Common myeloid progenitor, CD34-positive (primary cell): ENCODE measurements at regions not wholly inside any gene's neighbourhood (a gene's known extent, or its start where the extent isn't known, plus 50 kb on each side); places are given as distances from the start of the nearest gene placed in this dataset.

Experiments
- CTCF ChIA-PET: fragments of 350-600 bp; sonication (Branson Sonifier 250); formaldehyde crosslinking; loops from one replicate; lab custom pipeline; 2021; ENCODE audit warnings: antibody characterized with exemption; lab: Charles Lee
- POLR2A ChIA-PET: fragments of 350-600 bp; sonication (Branson Sonifier 250); formaldehyde crosslinking; loops from one replicate; lab custom pipeline; 2021; ENCODE audit warnings: antibody characterized with exemption; lab: Charles Lee
- DNase-seq, 3 donors: peaks; one replicate each; pipeline versions ENCODE4 v3.0.0 to v3.0.0-alpha.2; 2013
- H3K27ac ChIP-seq, 2 experiments: 1 replicate in 1 of 2; 2 replicates in 1 of 2; pipeline ENCODE4 v1.7.0; 2013; ENCODE audit warnings: inconsistent platforms in 2 of 2, low read length in 2 of 2, mild to moderate bottlenecking in 2 of 2, low read depth in 1 of 2, moderate library complexity in 1 of 2; ENCODE audit not compliant: severe bottlenecking in 2 of 2, insufficient read depth in 1 of 2, poor library complexity in 1 of 2
- H3K27me3 ChIP-seq, 5 experiments: replicated peaks in 2 of 5; 1 replicate in 3 of 5; 2 replicates in 2 of 5; pipeline versions ENCODE4 v1.6.1 to v1.7.0; 2013; ENCODE audit warnings: low read length in 4 of 5, mild to moderate bottlenecking in 2 of 5, moderate library complexity in 2 of 5, inconsistent platforms in 1 of 5; ENCODE audit not compliant: insufficient read depth in 5 of 5, control insufficient read depth in 4 of 5
- H3K36me3 ChIP-seq, 4 experiments: 1 replicate in 2 of 4; 2 replicates in 2 of 4; pipeline versions ENCODE4 v1.6.1 to v1.7.0; 2013; ENCODE audit warnings: low read length in 3 of 4, control low read depth in 1 of 4, mild to moderate bottlenecking in 1 of 4; ENCODE audit not compliant: control insufficient read depth in 4 of 4, insufficient read depth in 4 of 4
- H3K4me1 ChIP-seq, 4 experiments: 1 replicate in 3 of 4; 2 replicates in 1 of 4; pipeline versions ENCODE4 v1.6.1 to v1.7.1; 2013; ENCODE audit warnings: low read length in 3 of 4, mild to moderate bottlenecking in 3 of 4, control low read depth in 1 of 4, inconsistent platforms in 1 of 4, moderate library complexity in 1 of 4; ENCODE audit not compliant: control insufficient read depth in 4 of 4, insufficient read depth in 4 of 4; ENCODE audit errors: control extremely low read depth in 1 of 4
- H3K4me3 ChIP-seq, 7 experiments: 1 replicate in 4 of 7; 2 replicates in 3 of 7; pipeline versions ENCODE4 v1.5.1 to v1.7.0; 2013; ENCODE audit warnings: mild to moderate bottlenecking in 7 of 7, low read length in 6 of 7, moderate library complexity in 6 of 7, inconsistent platforms in 2 of 7, low read depth in 2 of 7, control low read depth in 1 of 7; ENCODE audit not compliant: insufficient read depth in 4 of 7, control insufficient read depth in 1 of 7; ENCODE audit errors: extremely low read depth in 1 of 7
- H3K9me3 ChIP-seq, 5 experiments: 1 replicate in 4 of 5; 2 replicates in 1 of 5; pipeline versions ENCODE4 v1.6.1 to v1.7.1; 2013; ENCODE audit warnings: low read length in 4 of 5, mild to moderate bottlenecking in 2 of 5, inconsistent platforms in 1 of 5, low read depth in 1 of 5, moderate library complexity in 1 of 5; ENCODE audit not compliant: control insufficient read depth in 4 of 5, insufficient read depth in 2 of 5; ENCODE audit errors: control extremely low read depth in 1 of 5
- WGBS: methylation state at CpG from one replicate; pipeline ENCODE4 v1.1.5; 2013; ENCODE audit not compliant: insufficient coverage; 5-methylcytosine and 5-hydroxymethylcytosine counted together

DNA sequence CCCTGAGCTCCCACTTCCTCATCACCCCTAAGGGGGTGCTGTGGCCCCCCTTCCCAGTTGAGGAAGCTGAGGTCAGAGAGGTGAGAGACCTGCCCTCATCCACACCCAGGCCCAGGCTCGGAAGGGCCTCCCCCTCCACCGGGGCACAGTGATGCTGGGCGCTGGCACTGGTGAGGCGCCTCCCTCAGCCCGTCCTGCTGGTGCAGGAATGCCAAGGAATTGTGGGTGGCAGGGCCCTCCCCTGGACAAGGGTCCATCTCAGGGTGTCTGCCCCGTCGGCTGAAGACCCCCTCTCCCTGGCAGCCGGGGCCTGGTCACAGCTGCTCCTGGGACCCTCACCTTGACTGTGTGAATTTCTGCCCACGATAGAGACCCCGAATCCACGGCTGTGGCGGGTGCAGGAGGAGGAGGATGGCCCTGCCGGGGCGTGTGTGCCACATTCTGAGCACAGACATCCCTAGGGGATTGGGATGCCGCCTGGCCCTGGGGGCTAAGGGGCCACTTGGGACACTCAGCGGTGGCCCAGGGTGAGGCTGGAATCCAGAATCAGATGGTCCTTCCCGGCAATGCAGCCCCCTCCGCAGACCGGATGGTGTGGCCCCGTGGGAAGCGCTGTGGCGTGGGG lies 70.2 kb upstream of the GATA5 start:
- Histone ChIP-seq H3K36me3 (peaks cover 0 to 32% (median 0%) of the 10 kb centered on the region in 4 experiments), H3K9me3 (peaks cover 0 to 14% (median 0%) of the 10 kb centered on the region in 5 experiments), H3K27me3 (peaks cover 0 to 7% (median 0%) of the 10 kb centered on the region in 5 experiments), H3K4me1 (peaks cover 0 to 42% (median 40%) of the 10 kb centered on the region in 4 experiments), H3K4me3 (no peak overlapping the region), H3K27ac (no peak overlapping the region)
- 96% methylated on average over 19 of the region's 22 CpGs for whole genome bisulfite sequencing
- POLR2A ChIA-PET, result no interaction called here
- DNase-seq, result no peak
- CTCF ChIA-PET, result interaction anchor here (1.5 kb wide), 1 partner anchor 71 kb away, joined by 5 read pairs; no protein-coding TSS in a partner anchor

DNA sequence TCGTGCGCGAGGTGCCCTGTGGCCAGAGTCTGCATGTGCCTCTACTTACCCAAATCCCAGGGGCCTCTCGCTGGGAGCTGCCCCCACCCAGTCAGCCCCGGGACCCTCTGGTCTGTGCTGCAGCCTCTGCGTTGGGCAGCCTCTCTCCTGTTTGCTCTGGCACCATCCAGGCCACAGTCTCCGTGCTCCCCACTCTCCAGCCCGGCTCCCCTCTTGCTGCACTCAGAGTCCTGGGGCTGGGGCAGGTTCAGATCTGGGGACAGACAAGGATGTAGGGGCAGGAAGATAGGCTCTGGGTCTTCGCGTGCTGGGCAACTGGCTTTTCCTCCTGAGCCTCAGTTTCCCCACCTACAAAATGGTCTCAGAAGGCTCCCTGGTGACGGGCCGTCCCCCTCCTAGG lies 70.8 kb upstream of the GATA5 start:
- peaks cover 0 to 14% (median 0%) of the 10 kb centered on the region in 5 experiments for H3K9me3 ChIP-seq
- no peak overlapping the region for H3K27ac ChIP-seq
- ChIA-PET POLR2A (interaction anchor here (1.0 kb wide), 1 partner anchor 41 kb away, joined by 3 read pairs; no protein-coding TSS in a partner anchor), CTCF (no interaction called here)
- peaks cover 0 to 11% (median 0%) of the 10 kb centered on the region in 5 experiments for H3K27me3 ChIP-seq
- WGBS, result 96% methylated on average over 9 of the region's 12 CpGs
- peaks cover 0 to 46% (median 45%) of the 10 kb centered on the region in 4 experiments for H3K4me1 ChIP-seq
- H3K4me3 ChIP-seq, result no peak overlapping the region
- no peak for DNase-seq
- H3K36me3 ChIP-seq, result peaks cover 0 to 32% (median 0%) of the 10 kb centered on the region in 4 experiments

DNA sequence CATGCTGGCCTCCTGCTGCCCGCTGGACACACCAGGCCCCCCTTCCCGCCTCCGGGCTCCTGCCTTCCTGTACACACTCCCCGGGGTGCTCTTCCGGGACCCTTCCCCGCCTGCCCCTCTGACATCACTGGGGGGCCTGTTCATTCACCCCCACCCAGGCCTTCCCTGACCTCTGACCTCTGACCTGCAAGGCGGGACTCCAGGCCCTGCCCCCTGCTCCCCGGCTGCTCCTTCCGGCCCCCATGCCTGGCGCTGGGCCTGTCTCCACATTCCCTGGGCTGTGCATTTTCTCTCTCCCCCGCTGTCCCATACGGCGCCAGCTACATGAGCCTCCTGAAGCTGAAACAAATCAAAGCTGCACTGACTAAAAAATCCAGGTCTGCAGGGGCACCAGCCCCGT lies 71.6 kb upstream of the GATA5 start:
- Histone ChIP-seq H3K27ac (no peak overlapping the region), H3K27me3 (peaks cover 0 to 18% (median 2%) of the 10 kb centered on the region in 5 experiments), H3K9me3 (peaks cover 0 to 14% (median 0%) of the 10 kb centered on the region in 5 experiments), H3K4me1 (peaks cover 0 to 52% (median 50%) of the 10 kb centered on the region in 4 experiments), H3K36me3 (peaks cover 0 to 32% (median 0%) of the 10 kb centered on the region in 4 experiments), H3K4me3 (no peak overlapping the region)
- WGBS, result 91% methylated on average over 14 of the region's 14 CpGs
- ChIA-PET POLR2A (interaction anchor here (1.0 to 1.5 kb wide), 2 partner anchors 42 to 56 kb away, joined by 3 to 4 read pairs; no protein-coding TSS in a partner anchor), CTCF (no interaction called here)
- no peak for DNase-seq

DNA sequence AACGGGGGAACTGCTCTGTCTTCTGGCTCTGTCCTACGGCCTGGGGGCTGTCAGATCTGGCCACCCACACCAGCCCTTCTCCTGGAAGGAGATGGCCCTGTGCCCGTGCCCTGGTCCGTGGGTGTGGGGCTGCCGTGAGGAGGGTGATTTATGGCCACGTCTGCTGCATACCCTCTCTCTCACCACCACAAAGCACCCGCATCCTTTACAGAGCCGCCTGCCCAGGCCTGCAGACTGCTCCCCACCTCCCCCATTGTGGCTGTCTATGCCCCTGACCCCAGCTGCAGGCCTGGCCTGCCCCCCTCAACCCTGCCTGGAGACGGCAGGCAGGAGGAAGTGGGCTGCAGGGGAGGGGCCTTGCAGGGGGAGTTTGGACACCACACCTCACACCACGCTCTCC lies 72.7 kb upstream of the GATA5 start:
- ChIA-PET CTCF (interaction anchor here (1.3 kb wide), 1 partner anchor 69 kb away, joined by 7 read pairs; no protein-coding TSS in a partner anchor), POLR2A (interaction anchor here (0.5 to 1.5 kb wide), 2 partner anchors 32 to 55 kb away, joined by 3 to 4 read pairs; no protein-coding TSS in a partner anchor)
- Histone ChIP-seq H3K4me3 (peak overlapping the region in 2 of 7 experiments; percentile 48 to 51), H3K9me3 (peaks cover 0 to 14% (median 0%) of the 10 kb centered on the region in 5 experiments), H3K27me3 (peaks cover 0 to 29% (median 2%) of the 10 kb centered on the region in 5 experiments), H3K4me1 (peaks cover 0 to 53% (median 50%) of the 10 kb centered on the region in 4 experiments), H3K36me3 (peaks cover 0 to 32% (median 0%) of the 10 kb centered on the region in 4 experiments), H3K27ac (no peak overlapping the region)
- 0% methylated on average over 4 of the region's 10 CpGs for WGBS
- peak; percentile 40 to 94 (median 90) for DNase-seq

DNA sequence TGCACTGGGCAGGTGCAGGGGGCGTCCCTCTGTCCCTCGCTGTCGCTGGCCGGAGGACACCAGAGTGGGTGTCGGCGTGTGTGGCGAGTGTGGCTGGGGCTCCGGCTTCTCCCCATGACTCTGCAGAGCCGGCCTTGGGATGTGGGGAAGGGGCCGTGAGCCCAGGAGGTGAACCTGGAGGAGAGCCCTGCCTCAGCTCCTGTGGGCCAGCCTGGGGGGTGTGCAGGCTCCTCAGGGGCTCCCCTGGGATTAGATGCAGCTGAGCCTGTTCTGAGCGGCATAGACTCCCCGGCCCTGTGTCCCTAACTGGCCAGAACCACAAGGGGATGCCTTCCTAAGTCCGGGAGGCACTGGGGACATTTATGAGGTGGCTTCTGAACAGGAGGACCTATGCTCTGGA lies 73.2 kb upstream of the GATA5 start:
- Histone ChIP-seq H3K4me1 (peaks cover 0 to 53% (median 50%) of the 10 kb centered on the region in 4 experiments), H3K4me3 (peak overlapping the region in 3 of 7 experiments; percentile 11 to 51 (median 48)), H3K27ac (no peak overlapping the region), H3K9me3 (peaks cover 0 to 14% (median 0%) of the 10 kb centered on the region in 5 experiments), H3K27me3 (peaks cover 0 to 34% (median 2%) of the 10 kb centered on the region in 5 experiments), H3K36me3 (peaks cover 0 to 32% (median 0%) of the 10 kb centered on the region in 4 experiments)
- DNase-seq, result no peak
- ChIA-PET CTCF (interaction anchor here (1.3 kb wide), 1 partner anchor 68 kb away, joined by 7 read pairs; no protein-coding TSS in a partner anchor), POLR2A (interaction anchor here (0.5 to 1.5 kb wide), 2 partner anchors 32 to 54 kb away, joined by 3 to 4 read pairs; no protein-coding TSS in a partner anchor)
- 94% methylated on average over 2 of the region's 13 CpGs for WGBS

DNA sequence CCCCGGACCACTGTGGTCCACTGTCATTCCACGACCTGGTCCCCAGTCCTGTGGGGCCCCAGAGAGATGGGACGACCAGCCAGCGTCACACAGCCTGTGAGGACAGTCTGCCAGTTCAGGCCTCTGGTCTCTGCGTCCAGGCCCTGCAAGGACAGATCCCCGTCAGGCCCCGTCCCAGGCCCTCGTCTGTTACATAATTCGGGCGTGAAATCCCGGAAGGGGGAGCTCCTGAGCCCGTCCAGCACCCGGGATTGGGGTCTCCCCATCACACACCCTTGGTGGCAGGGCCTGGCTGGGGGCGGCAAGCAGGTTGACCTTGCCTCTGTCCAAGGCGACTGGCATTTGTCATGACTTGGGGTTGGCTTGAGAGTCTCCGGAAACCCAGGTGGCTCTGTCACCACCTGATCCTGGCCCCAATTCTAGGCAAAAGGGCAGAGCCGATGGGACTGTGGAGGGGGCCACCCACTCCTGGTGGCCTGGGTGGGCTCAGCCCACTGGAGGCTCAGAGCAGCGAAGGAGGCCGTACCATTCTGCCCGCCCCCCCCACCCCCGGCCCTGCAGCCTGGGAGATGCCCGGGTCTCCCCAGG lies 73.8 kb upstream of the GATA5 start:
- peaks cover 0 to 53% (median 50%) of the 10 kb centered on the region in 4 experiments for H3K4me1 ChIP-seq
- H3K27ac ChIP-seq, result no peak overlapping the region
- ChIA-PET CTCF (interaction anchor here (1.3 kb wide), 1 partner anchor 68 kb away, joined by 7 read pairs; no protein-coding TSS in a partner anchor), POLR2A (no interaction called here)
- DNase-seq, result no peak
- WGBS, result 78% methylated on average over 21 of the region's 22 CpGs
- peaks cover 0 to 36% (median 2%) of the 10 kb centered on the region in 5 experiments for H3K27me3 ChIP-seq
- peak overlapping the region in 2 of 7 experiments; percentile 11 to 72 for H3K4me3 ChIP-seq
- H3K9me3 ChIP-seq, result peaks cover 0 to 12% (median 0%) of the 10 kb centered on the region in 5 experiments
- H3K36me3 ChIP-seq, result peaks cover 0 to 30% (median 0%) of the 10 kb centered on the region in 4 experiments
